ENCODE measurements at regions not wholly inside any gene's neighbourhood (a gene's known extent, or its start where the extent isn't known, plus 50 kb on each side); places are given as distances from the start of the nearest gene placed in this dataset.

GRCh38 chr20:21575981-21576740 lies 62.3 kb upstream of the NKX2-2 start:
- H3K27ac ChIP-seq (ENCODE audit: low read length) = no peak overlapping the region
- H3K36me3 Mint-ChIP-seq = no peaks in the 10 kb centered on the region
- no peaks in the 10 kb centered on the region for H3K4me1 Mint-ChIP-seq
- peaks cover 12 to 15% of the 10 kb centered on the region in 2 donors for H3K27me3 Mint-ChIP-seq (ENCODE audit: low read depth in 2 of 2)
- 42% methylated on average over 4 of the region's 5 CpGs for whole genome bisulfite sequencing (ENCODE audit: insufficient coverage)
- no peaks in the 10 kb centered on the region for H3K4me1 ChIP-seq (ENCODE audit: control insufficient read depth, insufficient read depth, low read length)
- H3K27me3 ChIP-seq (ENCODE audit: control insufficient read depth, insufficient read depth, low read length) = no peaks in the 10 kb centered on the region
- no peak for ATAC-seq
- H3K4me3 ChIP-seq (ENCODE audit: low read length) = no peak overlapping the region
- no peaks in the 10 kb centered on the region for H3K36me3 ChIP-seq (ENCODE audit: control insufficient read depth, insufficient read depth, low read length)
- no peaks in the 10 kb centered on the region for H3K9me3 Mint-ChIP-seq
- DNase-seq = no peak
- H3K27ac Mint-ChIP-seq = no peak overlapping the region
- TF ChIP-seq CTCF (IDR thresholded peaks at IDR 0.05) = no peak
- no peak overlapping the region for H3K4me3 Mint-ChIP-seq
- no peaks in the 10 kb centered on the region for H3K9me3 ChIP-seq (ENCODE audit: control insufficient read depth, insufficient read depth, low read length)
- intact Hi-C loops (cut with micrococcal nuclease) = no loop called here

GRCh38 chr20:21575167-21575566 lies 61.3 kb upstream of the NKX2-2 start:
- H3K36me3 ChIP-seq (ENCODE audit: control insufficient read depth, insufficient read depth, low read length) = no peaks in the 10 kb centered on the region
- H3K9me3 ChIP-seq (ENCODE audit: control insufficient read depth, insufficient read depth, low read length) = no peaks in the 10 kb centered on the region
- no peak overlapping the region for H3K27ac ChIP-seq (ENCODE audit: low read length)
- peaks cover 10 to 11% of the 10 kb centered on the region in 2 donors for H3K27me3 Mint-ChIP-seq (ENCODE audit: low read depth in 2 of 2)
- H3K4me1 Mint-ChIP-seq = no peaks in the 10 kb centered on the region
- no peaks in the 10 kb centered on the region for H3K4me1 ChIP-seq (ENCODE audit: control insufficient read depth, insufficient read depth, low read length)
- no peak overlapping the region for H3K27ac Mint-ChIP-seq
- H3K4me3 ChIP-seq (ENCODE audit: low read length) = no peak overlapping the region
- no peaks in the 10 kb centered on the region for H3K9me3 Mint-ChIP-seq
- no peaks in the 10 kb centered on the region for H3K36me3 Mint-ChIP-seq
- no peak for TF ChIP-seq CTCF (IDR thresholded peaks at IDR 0.05)
- no peak overlapping the region for H3K4me3 Mint-ChIP-seq
- ATAC-seq (no peak), DNase-seq (no peak)
- WGBS (ENCODE audit: insufficient coverage) = 55% methylated on average over 2 of the region's 3 CpGs
- no peaks in the 10 kb centered on the region for H3K27me3 ChIP-seq (ENCODE audit: control insufficient read depth, insufficient read depth, low read length)
- intact Hi-C loops (cut with micrococcal nuclease) = no loop called here

GRCh38 chr20:21574443-21574842 lies 60.6 kb upstream of the NKX2-2 start:
- Histone ChIP-seq H3K27ac (ENCODE audit: low read length) (no peak overlapping the region), H3K27me3 (ENCODE audit: control insufficient read depth, insufficient read depth, low read length) (no peaks in the 10 kb centered on the region), H3K4me1 (ENCODE audit: control insufficient read depth, insufficient read depth, low read length) (no peaks in the 10 kb centered on the region), H3K4me3 (ENCODE audit: low read length) (no peak overlapping the region), H3K9me3 (ENCODE audit: control insufficient read depth, insufficient read depth, low read length) (no peaks in the 10 kb centered on the region), H3K36me3 (ENCODE audit: control insufficient read depth, insufficient read depth, low read length) (no peaks in the 10 kb centered on the region)
- Mint-ChIP-seq H3K36me3 (no peaks in the 10 kb centered on the region), H3K9me3 (no peaks in the 10 kb centered on the region), H3K27me3 (ENCODE audit: low read depth in 2 of 2) (peaks cover 3 to 14% of the 10 kb centered on the region in 2 donors), H3K4me3 (no peak overlapping the region), H3K4me1 (no peaks in the 10 kb centered on the region), H3K27ac (no peak overlapping the region)
- WGBS (ENCODE audit: insufficient coverage) = 80% methylated on average over 13 of the region's 13 CpGs
- no peak for DNase-seq
- TF ChIP-seq CTCF (IDR thresholded peaks at IDR 0.05) = no peak
- ATAC-seq = no peak
- intact Hi-C loops (cut with micrococcal nuclease) = no loop called here

GRCh38 chr20:21573259-21573658 lies 59.4 kb upstream of the NKX2-2 start:
- ATAC-seq = no peak
- Histone ChIP-seq H3K27ac (ENCODE audit: low read length) (no peak overlapping the region), H3K36me3 (ENCODE audit: control insufficient read depth, insufficient read depth, low read length) (no peaks in the 10 kb centered on the region), H3K4me3 (ENCODE audit: low read length) (no peak overlapping the region), H3K4me1 (ENCODE audit: control insufficient read depth, insufficient read depth, low read length) (no peaks in the 10 kb centered on the region), H3K9me3 (ENCODE audit: control insufficient read depth, insufficient read depth, low read length) (no peaks in the 10 kb centered on the region), H3K27me3 (ENCODE audit: control insufficient read depth, insufficient read depth, low read length) (no peaks in the 10 kb centered on the region)
- Mint-ChIP-seq H3K27me3 (ENCODE audit: low read depth in 2 of 2) (peaks cover 0 to 11% of the 10 kb centered on the region in 2 donors), H3K4me1 (no peaks in the 10 kb centered on the region), H3K36me3 (no peaks in the 10 kb centered on the region), H3K4me3 (no peak overlapping the region), H3K27ac (no peak overlapping the region), H3K9me3 (no peaks in the 10 kb centered on the region)
- WGBS (ENCODE audit: insufficient coverage) = 59% methylated on average over 5 of the region's 5 CpGs
- TF ChIP-seq CTCF (IDR thresholded peaks at IDR 0.05) = no peak
- no peak for DNase-seq
- intact Hi-C loops (cut with micrococcal nuclease) = no loop called here
